ENCODE measurements at regions not wholly inside any gene's neighbourhood (a gene's known extent, or its start where the extent isn't known, plus 50 kb on each side); places are given as distances from the start of the nearest gene placed in this dataset.

DNA sequence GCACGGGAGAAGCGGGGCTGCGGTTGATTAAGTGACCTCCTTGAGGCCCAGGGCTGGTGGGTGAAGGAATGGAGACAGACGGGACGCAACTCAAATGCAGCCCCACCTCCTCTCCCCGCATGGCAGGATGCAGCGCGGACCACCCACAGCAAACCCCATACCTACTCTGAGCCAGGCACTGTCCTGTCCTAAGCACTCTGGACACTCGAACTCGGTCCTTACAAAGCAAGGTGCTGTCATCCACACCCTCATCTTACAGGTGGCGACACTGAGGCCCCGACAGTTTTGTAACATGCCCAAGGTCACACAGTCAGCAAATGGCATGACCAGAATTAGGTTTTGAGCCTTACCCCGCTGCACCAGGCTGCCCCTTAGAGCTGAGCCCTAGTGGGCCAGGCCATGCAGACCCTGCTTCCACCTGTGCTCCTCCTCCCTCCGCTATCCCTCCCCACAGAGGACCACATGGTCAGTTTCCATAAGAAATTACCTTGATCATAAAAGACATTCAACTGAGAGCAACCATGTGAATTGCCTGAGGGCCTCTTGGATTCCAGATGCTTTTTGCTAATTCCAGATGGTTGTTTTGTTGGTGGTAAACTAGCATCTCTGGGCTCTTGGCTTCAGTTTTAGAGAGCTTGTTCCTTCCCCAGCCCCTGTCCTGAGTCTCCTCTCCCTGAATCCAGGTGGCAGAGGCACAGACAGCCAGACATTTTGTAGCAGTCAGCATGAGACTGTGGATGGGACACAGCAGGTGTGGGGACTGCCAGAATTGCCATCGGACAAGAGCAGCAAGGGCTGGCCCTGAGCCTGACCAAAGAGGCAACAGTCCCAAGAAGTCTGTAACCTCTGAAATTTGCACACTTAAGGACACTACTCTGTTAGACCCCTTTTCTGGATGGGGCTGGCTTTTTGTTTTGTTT lies 171.9 kb upstream of the PMEPA1 start:
- Histone ChIP-seq H3K9ac (ENCODE audit: low read depth in 1 of 2, low read length in 2 of 2) (no peak overlapping the region), H3K9me3 (ENCODE audit: control insufficient read depth in 1 of 2, low read length in 2 of 2) (no peaks in the 10 kb centered on the region), H3K4me3 (ENCODE audit: low read depth in 1 of 2, low read length in 2 of 2) (no peak overlapping the region), H3K36me3 (ENCODE audit: control insufficient read depth in 1 of 2, insufficient read depth in 2 of 2, low read length in 2 of 2) (no peaks in the 10 kb centered on the region), H3K4me1 (ENCODE audit: control insufficient read depth in 1 of 2, insufficient read depth in 2 of 2, low read length in 2 of 2) (no peaks in the 10 kb centered on the region), H3K27ac (ENCODE audit: low read depth, low read length) (no peak overlapping the region), H3K27me3 (ENCODE audit: control insufficient read depth in 1 of 2, insufficient read depth in 2 of 2, low read length in 2 of 2) (peaks cover 9 to 10% of the 10 kb centered on the region in 2 donors)

DNA sequence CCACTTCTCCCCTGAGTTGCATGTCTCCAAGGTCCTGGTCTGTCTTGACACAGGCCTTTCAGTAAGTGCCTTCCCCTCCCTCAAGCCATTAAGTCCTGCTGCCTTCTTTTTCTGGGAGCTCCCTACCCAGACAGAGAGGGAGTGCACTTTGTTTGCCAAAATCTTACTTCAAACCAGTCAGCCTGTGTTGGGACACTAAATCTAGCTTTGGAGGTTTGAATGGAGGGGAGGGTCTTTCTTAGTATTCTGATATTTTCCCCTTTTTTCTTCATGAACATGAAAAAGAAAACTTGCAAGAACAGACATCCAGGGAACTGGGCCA lies 170.7 kb upstream of the PMEPA1 start:
- no peaks in the 10 kb centered on the region for H3K9me3 ChIP-seq (ENCODE audit: control insufficient read depth in 1 of 2, low read length in 2 of 2)

DNA sequence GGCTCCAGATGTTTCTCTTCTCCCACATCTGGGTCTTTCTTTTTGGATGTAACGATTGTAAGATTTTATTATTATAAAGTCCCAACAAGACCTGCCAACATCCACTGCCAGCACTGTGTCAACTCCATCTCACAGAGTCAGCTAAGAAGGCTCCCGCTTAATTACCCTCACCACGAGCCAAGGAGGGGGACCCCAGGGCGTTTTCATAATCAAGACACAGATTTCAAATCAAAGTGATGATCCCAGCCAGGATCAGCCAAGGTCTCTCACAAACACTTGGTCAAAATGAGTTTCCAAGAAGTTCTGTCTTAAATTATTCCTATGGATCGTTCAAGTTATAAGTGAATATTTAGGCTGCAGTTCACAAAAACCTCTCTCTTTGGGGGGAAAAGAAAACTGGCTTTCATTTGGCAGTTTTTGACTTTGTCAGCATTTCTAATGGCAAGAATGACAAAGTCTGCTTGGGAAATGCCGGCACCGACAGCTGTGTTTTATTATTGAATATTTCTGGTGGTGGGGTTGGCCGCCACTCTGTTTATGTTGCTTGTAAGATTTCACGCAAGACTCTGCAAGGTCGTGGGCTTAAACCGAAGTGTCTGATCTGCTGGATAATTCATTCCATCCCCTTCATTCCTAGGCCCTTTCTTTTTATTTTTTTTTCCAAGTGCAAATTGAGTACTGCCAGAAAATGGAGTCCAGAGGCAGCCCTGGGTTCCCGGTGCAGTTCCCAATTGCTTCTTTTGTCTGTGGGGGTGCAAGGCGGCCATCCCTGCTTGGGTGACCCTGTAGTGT lies 170.2 kb upstream of the PMEPA1 start:
- Histone ChIP-seq H3K27me3 (ENCODE audit: control insufficient read depth in 1 of 2, insufficient read depth in 2 of 2, low read length in 2 of 2) (peaks cover 9 to 10% of the 10 kb centered on the region in 2 donors), H3K9me3 (ENCODE audit: control insufficient read depth in 1 of 2, low read length in 2 of 2) (no peaks in the 10 kb centered on the region), H3K36me3 (ENCODE audit: control insufficient read depth in 1 of 2, insufficient read depth in 2 of 2, low read length in 2 of 2) (no peaks in the 10 kb centered on the region), H3K4me3 (ENCODE audit: low read depth in 1 of 2, low read length in 2 of 2) (no peak overlapping the region), H3K27ac (ENCODE audit: low read depth, low read length) (no peak overlapping the region), H3K9ac (ENCODE audit: low read depth in 1 of 2, low read length in 2 of 2) (no peak overlapping the region), H3K4me1 (ENCODE audit: control insufficient read depth in 1 of 2, insufficient read depth in 2 of 2, low read length in 2 of 2) (no peaks in the 10 kb centered on the region)

More for the DNA sequence above, 170.7 kb upstream of the PMEPA1 start:
- peaks cover 9 to 10% of the 10 kb centered on the region in 2 donors for H3K27me3 ChIP-seq (ENCODE audit: control insufficient read depth in 1 of 2, insufficient read depth in 2 of 2, low read length in 2 of 2)
- H3K4me1 ChIP-seq (ENCODE audit: control insufficient read depth in 1 of 2, insufficient read depth in 2 of 2, low read length in 2 of 2) = no peaks in the 10 kb centered on the region
- H3K9ac ChIP-seq (ENCODE audit: low read depth in 1 of 2, low read length in 2 of 2) = no peak overlapping the region
- no peak overlapping the region for H3K27ac ChIP-seq (ENCODE audit: low read depth, low read length)
- H3K36me3 ChIP-seq (ENCODE audit: control insufficient read depth in 1 of 2, insufficient read depth in 2 of 2, low read length in 2 of 2) = no peaks in the 10 kb centered on the region
- no peak overlapping the region for H3K4me3 ChIP-seq (ENCODE audit: low read depth in 1 of 2, low read length in 2 of 2)

DNA sequence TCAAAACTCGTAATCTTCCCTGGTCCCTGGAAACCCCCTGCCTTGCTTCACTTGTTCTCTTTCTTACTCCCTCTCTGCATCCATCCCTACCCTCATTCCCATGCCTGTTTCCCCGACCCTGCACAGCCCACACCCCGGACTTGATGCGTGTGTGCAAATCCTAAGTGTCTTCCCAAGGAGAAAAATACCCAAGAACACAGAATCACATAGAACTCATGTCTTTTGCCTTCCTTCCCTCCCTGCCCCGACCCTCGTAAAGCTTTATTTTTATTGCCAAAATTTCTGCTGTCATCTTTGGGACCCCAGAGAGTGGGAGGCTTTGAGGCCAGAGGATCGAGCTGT lies 169.6 kb upstream of the PMEPA1 start:
- no peaks in the 10 kb centered on the region for H3K4me1 ChIP-seq (ENCODE audit: control insufficient read depth in 1 of 2, insufficient read depth in 2 of 2, low read length in 2 of 2)
- H3K4me3 ChIP-seq (ENCODE audit: low read depth in 1 of 2, low read length in 2 of 2) = no peak overlapping the region
- peaks cover 9 to 10% of the 10 kb centered on the region in 2 donors for H3K27me3 ChIP-seq (ENCODE audit: control insufficient read depth in 1 of 2, insufficient read depth in 2 of 2, low read length in 2 of 2)
- H3K36me3 ChIP-seq (ENCODE audit: control insufficient read depth in 1 of 2, insufficient read depth in 2 of 2, low read length in 2 of 2) = no peaks in the 10 kb centered on the region
- no peak overlapping the region for H3K27ac ChIP-seq (ENCODE audit: low read depth, low read length)
- H3K9ac ChIP-seq (ENCODE audit: low read depth in 1 of 2, low read length in 2 of 2) = no peak overlapping the region
- no peaks in the 10 kb centered on the region for H3K9me3 ChIP-seq (ENCODE audit: control insufficient read depth in 1 of 2, low read length in 2 of 2)

DNA sequence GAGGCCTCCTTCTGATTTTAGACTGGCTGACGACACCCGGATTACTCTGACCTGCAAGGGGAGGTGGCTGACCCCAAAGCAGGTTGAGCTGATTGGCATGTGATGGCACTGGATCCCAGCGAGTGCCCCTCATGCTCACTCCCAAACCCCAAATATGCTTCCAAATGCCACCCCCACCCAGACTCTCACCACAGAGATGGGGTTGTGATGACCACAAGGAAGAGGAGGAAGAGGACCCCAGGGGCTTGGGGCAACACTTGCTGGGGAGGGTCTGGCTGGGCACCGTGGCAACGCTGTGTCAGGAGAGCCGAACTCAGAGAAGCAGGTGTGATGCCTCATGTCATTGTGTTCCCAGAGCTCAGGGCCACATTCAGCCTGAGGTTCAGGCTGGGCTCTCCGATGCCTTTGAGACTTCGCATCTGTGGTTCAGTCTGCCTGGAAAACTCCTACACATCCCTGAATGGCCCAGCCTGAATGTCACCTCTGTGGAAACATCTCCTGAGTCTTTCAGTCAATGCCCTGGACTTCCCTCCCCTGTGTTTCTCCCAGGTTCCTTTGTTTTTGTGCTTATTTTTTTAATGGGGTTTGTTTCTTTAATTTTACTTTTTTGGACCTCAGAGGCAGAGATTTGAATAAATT lies 169.1 kb upstream of the PMEPA1 start:
- no peak overlapping the region for H3K27ac ChIP-seq (ENCODE audit: low read depth, low read length)
- no peak overlapping the region for H3K4me3 ChIP-seq (ENCODE audit: low read depth in 1 of 2, low read length in 2 of 2)
- no peaks in the 10 kb centered on the region for H3K36me3 ChIP-seq (ENCODE audit: control insufficient read depth in 1 of 2, insufficient read depth in 2 of 2, low read length in 2 of 2)
- no peaks in the 10 kb centered on the region for H3K9me3 ChIP-seq (ENCODE audit: control insufficient read depth in 1 of 2, low read length in 2 of 2)
- H3K4me1 ChIP-seq (ENCODE audit: control insufficient read depth in 1 of 2, insufficient read depth in 2 of 2, low read length in 2 of 2) = no peaks in the 10 kb centered on the region
- peaks cover 9 to 10% of the 10 kb centered on the region in 2 donors for H3K27me3 ChIP-seq (ENCODE audit: control insufficient read depth in 1 of 2, insufficient read depth in 2 of 2, low read length in 2 of 2)
- H3K9ac ChIP-seq (ENCODE audit: low read depth in 1 of 2, low read length in 2 of 2) = no peak overlapping the region

DNA sequence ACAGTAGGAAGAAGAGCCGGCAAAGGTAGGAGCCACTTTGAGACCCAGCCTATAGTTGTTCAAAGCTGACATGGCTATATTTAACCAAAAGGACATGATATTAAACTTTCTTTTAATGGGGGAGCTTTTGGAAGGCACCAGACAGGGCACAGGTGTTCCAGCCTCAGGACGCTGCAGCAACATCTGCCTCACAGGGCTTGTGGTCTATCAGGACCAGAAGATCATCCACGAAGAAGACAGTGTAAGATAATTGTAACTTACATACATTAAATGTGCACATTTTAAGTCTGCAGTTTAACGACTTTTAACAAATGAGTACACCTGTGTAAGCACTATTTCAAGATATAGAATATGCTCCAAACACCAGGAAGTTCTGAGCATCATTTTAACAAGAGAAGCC lies 168.2 kb upstream of the PMEPA1 start:
- Histone ChIP-seq H3K9ac (ENCODE audit: low read depth in 1 of 2, low read length in 2 of 2) (no peak overlapping the region), H3K27ac (ENCODE audit: low read depth, low read length) (no peak overlapping the region), H3K9me3 (ENCODE audit: control insufficient read depth in 1 of 2, low read length in 2 of 2) (no peaks in the 10 kb centered on the region), H3K4me1 (ENCODE audit: control insufficient read depth in 1 of 2, insufficient read depth in 2 of 2, low read length in 2 of 2) (no peaks in the 10 kb centered on the region), H3K4me3 (ENCODE audit: low read depth in 1 of 2, low read length in 2 of 2) (no peak overlapping the region), H3K27me3 (ENCODE audit: control insufficient read depth in 1 of 2, insufficient read depth in 2 of 2, low read length in 2 of 2) (peaks cover 8 to 9% of the 10 kb centered on the region in 2 donors), H3K36me3 (ENCODE audit: control insufficient read depth in 1 of 2, insufficient read depth in 2 of 2, low read length in 2 of 2) (no peaks in the 10 kb centered on the region)

DNA sequence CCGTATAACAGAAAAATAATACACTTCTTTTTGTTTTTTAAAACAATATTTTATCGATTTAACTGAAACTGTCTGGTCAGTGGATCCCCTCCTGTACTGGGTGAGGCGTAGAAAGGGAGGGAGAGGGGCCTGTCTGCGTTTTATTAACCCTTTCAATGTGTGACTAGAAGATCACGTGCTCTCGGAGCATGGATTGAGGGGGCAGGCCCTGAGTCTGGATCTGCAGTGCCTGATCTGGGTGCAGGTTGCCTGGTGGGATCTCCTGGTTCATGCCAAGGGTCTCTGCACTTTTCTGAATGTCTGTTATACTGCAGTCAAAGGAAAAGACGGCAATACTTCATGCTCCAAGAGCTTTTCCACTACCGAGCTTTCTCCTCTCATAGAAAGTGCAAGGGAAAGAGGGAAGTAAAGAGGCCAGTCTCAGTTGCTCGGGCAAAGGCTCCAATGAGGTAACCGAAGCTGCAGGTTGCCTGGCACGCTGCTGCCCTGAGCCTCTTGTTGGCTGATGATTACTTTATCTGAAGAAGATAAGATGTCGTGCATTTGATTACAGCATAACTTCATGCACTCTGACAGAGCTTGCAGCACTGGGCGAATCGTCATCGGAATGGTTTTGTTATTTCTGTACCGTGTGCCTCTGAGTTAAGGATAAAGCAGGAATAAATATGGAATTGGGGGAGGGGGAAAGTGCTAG lies 167.5 kb upstream of the PMEPA1 start:
- Histone ChIP-seq H3K27ac (ENCODE audit: low read depth, low read length) (no peak overlapping the region), H3K36me3 (ENCODE audit: control insufficient read depth in 1 of 2, insufficient read depth in 2 of 2, low read length in 2 of 2) (no peaks in the 10 kb centered on the region), H3K4me3 (ENCODE audit: low read depth in 1 of 2, low read length in 2 of 2) (no peak overlapping the region), H3K9me3 (ENCODE audit: control insufficient read depth in 1 of 2, low read length in 2 of 2) (no peaks in the 10 kb centered on the region), H3K27me3 (ENCODE audit: control insufficient read depth in 1 of 2, insufficient read depth in 2 of 2, low read length in 2 of 2) (peaks cover 8 to 9% of the 10 kb centered on the region in 2 donors), H3K9ac (ENCODE audit: low read depth in 1 of 2, low read length in 2 of 2) (no peak overlapping the region), H3K4me1 (ENCODE audit: control insufficient read depth in 1 of 2, insufficient read depth in 2 of 2, low read length in 2 of 2) (no peaks in the 10 kb centered on the region)

DNA sequence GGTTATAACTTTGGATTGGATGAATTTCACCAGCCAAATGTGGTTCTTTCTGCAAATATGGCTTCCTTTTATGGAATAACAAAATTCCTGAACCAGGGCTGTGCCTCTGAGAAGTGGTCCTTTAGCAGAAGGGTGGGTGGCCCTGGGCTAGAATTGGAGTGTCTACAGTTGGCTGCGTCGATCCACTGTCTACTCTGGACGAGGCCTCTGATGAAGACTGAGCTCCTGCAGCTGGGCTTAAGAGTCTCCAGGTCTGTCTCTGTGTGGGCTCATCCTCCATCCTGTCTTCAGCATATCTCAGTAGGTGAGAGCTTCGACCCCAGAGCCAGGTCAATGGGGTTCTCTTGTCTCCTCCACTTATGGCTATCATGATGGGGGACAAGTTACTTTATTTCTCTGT lies 166.3 kb upstream of the PMEPA1 start:
- Histone ChIP-seq H3K9ac (ENCODE audit: low read depth in 1 of 2, low read length in 2 of 2) (no peak overlapping the region), H3K4me1 (ENCODE audit: control insufficient read depth in 1 of 2, insufficient read depth in 2 of 2, low read length in 2 of 2) (no peaks in the 10 kb centered on the region), H3K36me3 (ENCODE audit: control insufficient read depth in 1 of 2, insufficient read depth in 2 of 2, low read length in 2 of 2) (no peaks in the 10 kb centered on the region), H3K27me3 (ENCODE audit: control insufficient read depth in 1 of 2, insufficient read depth in 2 of 2, low read length in 2 of 2) (peaks cover 3 to 8% of the 10 kb centered on the region in 2 donors), H3K27ac (ENCODE audit: low read depth, low read length) (no peak overlapping the region), H3K4me3 (ENCODE audit: low read depth in 1 of 2, low read length in 2 of 2) (no peak overlapping the region), H3K9me3 (ENCODE audit: control insufficient read depth in 1 of 2, low read length in 2 of 2) (no peaks in the 10 kb centered on the region)

DNA sequence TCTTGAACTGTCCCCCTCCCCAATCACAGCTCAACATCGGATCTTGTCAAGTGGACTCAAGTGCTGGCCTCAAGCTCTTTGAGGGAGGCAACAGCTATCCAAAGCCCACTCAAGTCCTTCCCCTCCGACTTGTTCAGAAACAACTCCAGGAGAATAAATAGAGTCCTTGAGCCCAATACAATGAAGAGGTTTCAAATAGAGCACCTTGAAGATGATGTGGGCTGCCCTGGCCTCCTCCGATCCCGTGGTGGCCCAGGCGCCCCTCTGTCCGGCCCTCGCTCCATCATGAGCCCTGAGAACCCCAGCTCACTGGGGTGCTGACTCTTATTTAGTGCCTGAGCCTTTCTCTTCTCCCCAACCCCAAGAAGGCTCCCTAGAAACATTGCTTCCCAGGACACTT lies 164.3 kb upstream of the PMEPA1 start:
- no peaks in the 10 kb centered on the region for H3K9me3 ChIP-seq (ENCODE audit: control insufficient read depth in 1 of 2, low read length in 2 of 2)
- H3K4me3 ChIP-seq (ENCODE audit: low read depth in 1 of 2, low read length in 2 of 2) = no peak overlapping the region
- no peaks in the 10 kb centered on the region for H3K4me1 ChIP-seq (ENCODE audit: control insufficient read depth in 1 of 2, insufficient read depth in 2 of 2, low read length in 2 of 2)
- H3K27ac ChIP-seq (ENCODE audit: low read depth, low read length) = no peak overlapping the region
- H3K9ac ChIP-seq (ENCODE audit: low read depth in 1 of 2, low read length in 2 of 2) = no peak overlapping the region
- peaks cover 3 to 8% of the 10 kb centered on the region in 2 donors for H3K27me3 ChIP-seq (ENCODE audit: control insufficient read depth in 1 of 2, insufficient read depth in 2 of 2, low read length in 2 of 2)
- no peaks in the 10 kb centered on the region for H3K36me3 ChIP-seq (ENCODE audit: control insufficient read depth in 1 of 2, insufficient read depth in 2 of 2, low read length in 2 of 2)

Measured in duodenal mucosa (tissue), 2 donors.